ENCODE measurements at regions not wholly inside any gene's neighbourhood (a gene's known extent, or its start where the extent isn't known, plus 50 kb on each side); places are given as distances from the start of the nearest gene placed in this dataset.

DNA sequence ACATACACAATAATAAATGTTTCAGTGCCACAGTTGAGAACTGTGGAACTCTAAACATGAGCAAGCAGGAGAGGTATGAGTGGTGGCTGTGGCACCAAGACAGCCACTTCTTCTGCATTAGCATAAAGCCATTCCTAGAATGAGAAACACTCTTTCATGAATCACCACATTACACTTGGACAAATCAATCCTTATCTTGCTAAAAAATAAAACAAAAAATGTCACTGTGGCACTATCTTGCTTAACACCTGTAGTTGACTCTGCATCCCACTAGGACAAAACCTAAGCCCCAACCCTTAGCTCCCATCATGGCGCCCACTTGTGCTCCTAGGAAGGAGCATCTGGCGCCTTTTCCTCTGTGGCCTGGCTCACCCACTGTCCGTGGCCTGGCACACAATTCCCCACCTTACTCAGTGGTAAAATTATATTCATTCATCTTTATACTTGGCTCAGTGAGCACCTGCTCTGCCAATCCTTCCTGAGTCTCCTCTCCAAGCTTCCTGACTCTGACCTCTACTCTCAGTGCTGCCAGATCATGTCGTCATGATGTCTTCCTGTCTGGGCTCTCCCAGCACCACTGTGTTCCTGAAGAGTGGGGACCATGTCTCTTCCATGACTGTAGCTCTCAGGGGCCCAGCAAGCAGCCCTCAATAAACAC lies 272.9 kb downstream of the LNPK start:
- no peaks in the 10 kb centered on the region for H3K9me3 ChIP-seq (ENCODE audit: control insufficient read depth in 1 of 2, insufficient read depth in 1 of 2, low read depth in 1 of 2, low read length in 2 of 2)
- ATAC-seq, result no peak
- no peak overlapping the region for H2AFZ ChIP-seq (ENCODE audit: low read depth, low read length, poor library complexity, severe bottlenecking)
- TF ChIP-seq EZH2phosphoT487 (IDR thresholded peaks at IDR 0.05; ENCODE audit: borderline replicate concordance) (no peak), SP1 (IDR thresholded peaks at IDR 0.05; ENCODE audit: low read depth) (no peak), SIN3A (IDR thresholded peaks at IDR 0.05; ENCODE audit: low read depth) (no peak), YY1 (IDR thresholded peaks at IDR 0.05; ENCODE audit: extremely low read depth, insufficient replicate concordance, low read depth, low read length) (no peak), CEBPB (IDR thresholded peaks at IDR 0.05; ENCODE audit: low read depth) (no peak), SRF (IDR thresholded peaks at IDR 0.05; ENCODE audit: low read depth) (no peak), TCF7L2 (IDR thresholded peaks at IDR 0.05; ENCODE audit: borderline replicate concordance, extremely low read depth, insufficient read depth, insufficient read length) (no peak), EZH2 (IDR thresholded peaks at IDR 0.05) (no peak), RAD21 (IDR thresholded peaks at IDR 0.05; ENCODE audit: low read depth) (no peak), POLR2A (IDR thresholded peaks at IDR 0.05; ENCODE audit: borderline replicate concordance, extremely low read depth, insufficient read depth, insufficient read length) (no peak), FOSL1 (IDR thresholded peaks at IDR 0.05; ENCODE audit: low read depth) (no peak), ZNF274 (IDR thresholded peaks at IDR 0.05; ENCODE audit: low read depth, low read length) (no peak), ZFX (IDR thresholded peaks at IDR 0.05) (no peak), JUND (IDR thresholded peaks at IDR 0.05) (no peak)
- TF ChIP-seq, protein P1, sequence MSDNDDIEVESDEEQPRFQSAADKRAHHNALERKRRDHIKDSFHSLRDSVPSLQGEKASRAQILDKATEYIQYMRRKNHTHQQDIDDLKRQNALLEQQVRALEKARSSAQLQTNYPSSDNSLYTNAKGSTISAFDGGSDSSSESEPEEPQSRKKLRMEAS (IDR thresholded peaks at IDR 0.05), result no peak
- TF ChIP-seq, protein P2, sequence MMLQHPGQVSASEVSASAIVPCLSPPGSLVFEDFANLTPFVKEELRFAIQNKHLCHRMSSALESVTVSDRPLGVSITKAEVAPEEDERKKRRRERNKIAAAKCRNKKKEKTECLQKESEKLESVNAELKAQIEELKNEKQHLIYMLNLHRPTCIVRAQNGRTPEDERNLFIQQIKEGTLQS (IDR thresholded peaks at IDR 0.05), result no peak
- TF ChIP-seq, protein P3, sequence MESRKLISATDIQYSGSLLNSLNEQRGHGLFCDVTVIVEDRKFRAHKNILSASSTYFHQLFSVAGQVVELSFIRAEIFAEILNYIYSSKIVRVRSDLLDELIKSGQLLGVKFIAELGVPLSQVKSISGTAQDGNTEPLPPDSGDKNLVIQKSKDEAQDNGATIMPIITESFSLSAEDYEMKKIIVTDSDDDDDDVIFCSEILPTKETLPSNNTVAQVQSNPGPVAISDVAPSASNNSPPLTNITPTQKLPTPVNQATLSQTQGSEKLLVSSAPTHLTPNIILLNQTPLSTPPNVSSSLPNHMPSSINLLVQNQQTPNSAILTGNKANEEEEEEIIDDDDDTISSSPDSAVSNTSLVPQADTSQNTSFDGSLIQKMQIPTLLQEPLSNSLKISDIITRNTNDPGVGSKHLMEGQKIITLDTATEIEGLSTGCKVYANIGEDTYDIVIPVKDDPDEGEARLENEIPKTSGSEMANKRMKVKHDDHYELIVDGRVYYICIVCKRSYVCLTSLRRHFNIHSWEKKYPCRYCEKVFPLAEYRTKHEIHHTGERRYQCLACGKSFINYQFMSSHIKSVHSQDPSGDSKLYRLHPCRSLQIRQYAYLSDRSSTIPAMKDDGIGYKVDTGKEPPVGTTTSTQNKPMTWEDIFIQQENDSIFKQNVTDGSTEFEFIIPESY (IDR thresholded peaks at IDR 0.05; ENCODE audit: extremely low read depth, insufficient replicate concordance, low read length), result no peak
- no peaks in the 10 kb centered on the region for H3K79me2 ChIP-seq (ENCODE audit: insufficient read depth, low read length)
- no peaks in the 10 kb centered on the region for H3K27me3 ChIP-seq (ENCODE audit: insufficient read depth, low read length)
- ChIA-PET CTCF (no interaction called here), RAD21 (ENCODE audit: low non-redundant PET in 1 of 2, low total read pairs in 2 of 2, uncharacterized antibody in 2 of 2, unreplicated experiment in 2 of 2) (no interaction called here), POLR2A (no interaction called here)
- H3K9ac ChIP-seq (ENCODE audit: low read length), result no peak overlapping the region
- no peak for DNase-seq (ENCODE audit: low read depth, low spot score)
- intact Hi-C loops (cut with micrococcal nuclease), result no loop called here
- no peak overlapping the region for H3K27ac ChIP-seq (ENCODE audit: low read depth, low read length)
- no peaks in the 10 kb centered on the region for H3K9me2 ChIP-seq (ENCODE audit: insufficient read depth)
- no peaks in the 10 kb centered on the region for H3K36me3 ChIP-seq (ENCODE audit: control insufficient read depth in 1 of 2, insufficient read depth in 2 of 2, low read length in 2 of 2)
- no peak overlapping the region for H3K4me3 ChIP-seq (replicated peaks in 1 of 2; ENCODE audit: low read depth in 1 of 2, low read length in 2 of 2)
- H4K20me1 ChIP-seq (ENCODE audit: insufficient read depth), result no peaks in the 10 kb centered on the region
- no TSS peak for BruUV-seq (replicated peaks)
- H3K4me2 ChIP-seq (ENCODE audit: low read length), result no peak overlapping the region
- H3K4me1 ChIP-seq (ENCODE audit: control insufficient read depth in 1 of 2, insufficient read depth in 2 of 2, low read length in 2 of 2), result no peaks in the 10 kb centered on the region
